SK-N-SH treated with all-trans-retinoic acid at 6 μM for 48 hours (cell line): ENCODE measurements at regions not wholly inside any gene's neighbourhood (a gene's known extent, or its start where the extent isn't known, plus 50 kb on each side); places are given as distances from the start of the nearest gene placed in this dataset.

Experiments used
- ARNTL ChIP-seq: fragments of 450-650 bp; formaldehyde crosslinking; IDR thresholded peaks from 2 replicates; pipeline ENCODE4 v1.5.0; 2020; ENCODE audit warnings: low read depth, mild to moderate bottlenecking, moderate library complexity, borderline replicate concordance
- CREB5 ChIP-seq: fragments of 250-450 bp; sonication (Bioruptor Pico); IDR thresholded peaks from 2 replicates; pipeline ENCODE4 v1.5.1; 2020; ENCODE audit warnings: low read depth, mild to moderate bottlenecking, moderate library complexity
- GLIS3 ChIP-seq: fragments of 250-450 bp; sonication (Bioruptor Pico); IDR thresholded peaks from 2 replicates; pipeline ENCODE4 v1.5.0; 2020; ENCODE audit warnings: mild to moderate bottlenecking, moderate library complexity
- OSR1 ChIP-seq: fragments of 250-450 bp; sonication (Bioruptor Pico); IDR thresholded peaks from 2 replicates; pipeline ENCODE4 v1.8.0; 2022; ENCODE audit warnings: moderate library complexity, mild to moderate bottlenecking, inconsistent platforms
- PPARA ChIP-seq: fragments of 250-450 bp; sonication (Bioruptor Pico); IDR thresholded peaks from 2 replicates; pipeline ENCODE4 v1.5.0; 2020; ENCODE audit warnings: mild to moderate bottlenecking, borderline replicate concordance
- RARB ChIP-seq: fragments of 250-450 bp; sonication (Bioruptor Pico); IDR thresholded peaks from 2 replicates; pipeline ENCODE4 v1.8.0; 2021; ENCODE audit warnings: mild to moderate bottlenecking, moderate library complexity
- SNAI2 ChIP-seq: fragments of 250-450 bp; sonication (Bioruptor Pico); IDR thresholded peaks from 2 replicates; pipeline ENCODE4 v1.5.0; 2020; ENCODE audit warnings: mild to moderate bottlenecking, moderate library complexity
- ZFP3 ChIP-seq: fragments of 250-450 bp; sonication (Bioruptor Pico); IDR thresholded peaks from 2 replicates; pipeline ENCODE4 v1.5.0; 2020; ENCODE audit warnings: mild to moderate bottlenecking, moderate library complexity
- ZFP30 ChIP-seq: fragments of 450-650 bp; formaldehyde crosslinking; IDR thresholded peaks from 2 replicates; pipeline ENCODE4 v1.5.0; 2022; ENCODE audit warnings: mild to moderate bottlenecking, moderate library complexity
- ZNF565 ChIP-seq: fragments of 450-650 bp; formaldehyde crosslinking; conservative IDR thresholded peaks from 2 replicates; pipeline ENCODE4 v1.5.0; 2020; ENCODE audit warnings: low read depth, mild to moderate bottlenecking, moderate library complexity
- ZNF70 ChIP-seq: fragments of 450-650 bp; formaldehyde crosslinking; IDR thresholded peaks from 2 replicates; pipeline ENCODE4 v1.5.0; 2020; ENCODE audit warnings: mild to moderate bottlenecking, moderate library complexity
- ZNF8 ChIP-seq: fragments of 450-650 bp; formaldehyde crosslinking; IDR thresholded peaks from 2 replicates; pipeline ENCODE4 v1.5.0; 2020; ENCODE audit warnings: mild to moderate bottlenecking, moderate library complexity

DNA sequence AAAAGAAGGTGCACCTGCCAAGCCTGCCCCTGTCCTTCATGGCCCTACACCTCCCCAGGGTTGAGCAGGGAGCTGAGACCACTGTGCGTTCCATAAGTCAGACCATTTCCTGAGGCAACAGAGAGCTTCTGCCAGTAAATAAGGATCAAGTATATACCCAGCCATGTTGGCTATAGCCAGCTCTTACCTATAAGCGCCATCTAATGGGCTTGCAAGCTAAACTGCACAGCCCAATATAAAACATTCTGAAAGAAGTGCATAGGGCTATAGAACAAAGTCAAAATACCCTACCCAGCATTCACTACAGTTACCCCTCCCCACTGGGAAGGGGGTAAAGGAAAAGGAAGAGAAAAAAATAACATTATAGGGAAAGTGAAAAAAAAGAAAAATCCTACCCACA lies 59.3 kb upstream of the SCAF11 start:
- TF ChIP-seq ZNF8 (no peak), ARNTL (CRISPR knock-in tag) (no peak), ZNF70 (no peak), ZFP3 (CRISPR knock-in tag) (no peak), ZNF565 (no peak), ZFP30 (CRISPR knock-in tag) (no peak), PPARA (CRISPR knock-in tag) (no peak), CREB5 (CRISPR knock-in tag) (no peak), RARB (CRISPR knock-in tag) (no peak), GLIS3 (CRISPR knock-in tag) (no peak), SNAI2 (no peak), OSR1 (no peak)
